ENCODE measurements at regions not wholly inside any gene's neighbourhood (a gene's known extent, or its start where the extent isn't known, plus 50 kb on each side); places are given as distances from the start of the nearest gene placed in this dataset.
A peak's percentile ranks its signal among the peaks of the same experiment; 100 is the strongest.
"Not testable (repeated sequence)": the region's sequence is repeated elsewhere in the genome, so short reads cannot be mapped to it uniquely, and the experiment has no call there.

GRCh38 chr2:95728878-95729596 is 137.2 kb downstream of the TRIM43 start:
- peak; percentile 45 for DNase-seq

DNA sequence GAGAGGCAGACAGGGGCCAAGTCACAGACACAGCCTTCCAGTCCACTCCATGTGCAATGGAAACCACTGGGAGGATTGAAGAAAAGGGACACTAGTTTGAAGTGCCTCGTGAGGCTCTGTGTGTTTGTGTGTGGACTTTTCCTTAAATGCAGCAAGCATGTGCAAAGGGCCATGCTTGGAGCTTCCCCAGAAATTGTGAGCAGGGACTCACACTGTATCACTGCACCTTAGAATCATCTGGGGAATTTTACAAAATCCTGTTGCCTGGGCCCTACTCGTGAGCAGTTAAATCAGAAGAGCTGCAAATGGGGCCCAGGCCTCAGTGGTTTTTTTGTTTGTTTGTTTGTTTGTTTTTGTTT is 137.8 kb downstream of the TRIM43 start:
- no peak for DNase-seq

DNA sequence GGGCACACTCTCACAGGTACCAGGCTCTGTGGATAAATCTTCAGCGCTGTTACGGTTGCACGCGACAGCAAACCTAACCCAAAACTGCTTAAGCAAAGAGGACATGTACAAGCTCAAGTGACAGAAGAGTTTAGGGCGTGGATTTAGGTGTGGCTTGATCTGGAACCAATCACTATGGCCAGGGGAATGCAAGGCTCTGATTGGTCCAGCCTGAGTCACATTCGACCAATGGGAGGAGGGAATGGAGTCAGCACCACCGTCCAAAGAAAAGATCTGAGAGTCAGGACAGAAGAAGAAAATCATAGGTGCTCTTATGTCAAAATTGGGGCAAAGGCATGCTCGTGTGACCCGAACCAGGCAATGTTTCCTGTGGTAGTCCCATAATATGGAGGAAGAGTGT is 139.0 kb downstream of the TRIM43 start:
- DNase-seq = no peak

DNA sequence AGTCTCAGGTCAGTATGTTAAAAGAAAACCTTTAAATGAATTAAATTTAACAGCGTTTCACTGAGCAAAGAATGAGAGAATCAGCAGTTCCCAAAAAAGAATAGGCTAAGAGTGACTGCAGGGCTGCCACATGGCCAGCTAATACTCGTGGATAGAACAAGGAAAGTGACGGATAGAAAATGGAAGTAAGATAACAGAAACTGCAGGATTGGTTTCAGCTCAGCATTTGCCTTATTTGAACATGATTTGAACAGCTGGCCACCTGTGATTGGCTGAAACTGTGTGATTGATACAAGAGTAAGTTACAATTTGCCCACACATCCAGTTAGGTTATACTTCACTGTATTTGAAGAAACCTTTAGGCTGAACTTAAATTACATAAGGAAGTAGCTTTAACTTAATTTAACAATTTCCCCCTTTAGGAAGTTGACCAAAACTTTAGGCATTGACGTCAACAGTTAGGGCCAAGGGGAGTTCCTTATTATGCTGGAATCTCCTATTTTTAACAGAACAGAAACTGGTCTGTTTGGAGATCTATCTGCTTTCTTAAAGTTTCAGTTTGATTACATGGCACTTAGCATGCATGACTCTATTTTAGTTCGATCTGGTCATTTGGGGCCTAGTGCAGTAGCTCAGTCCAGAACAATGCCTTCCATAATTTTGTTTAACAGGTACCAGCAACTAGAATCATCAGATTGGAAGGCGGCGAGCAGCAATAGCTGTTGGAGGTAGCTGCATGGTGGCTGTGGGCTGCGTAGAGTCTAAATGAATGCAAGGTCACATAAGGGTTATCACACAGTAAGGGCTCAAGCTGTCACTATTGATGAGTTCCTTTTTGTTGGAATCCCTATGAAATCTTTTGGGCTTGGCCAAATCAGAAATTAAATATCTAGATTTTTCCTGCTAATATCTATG is 143.4 kb downstream of the TRIM43 start:
- DNase-seq = no peak

DNA sequence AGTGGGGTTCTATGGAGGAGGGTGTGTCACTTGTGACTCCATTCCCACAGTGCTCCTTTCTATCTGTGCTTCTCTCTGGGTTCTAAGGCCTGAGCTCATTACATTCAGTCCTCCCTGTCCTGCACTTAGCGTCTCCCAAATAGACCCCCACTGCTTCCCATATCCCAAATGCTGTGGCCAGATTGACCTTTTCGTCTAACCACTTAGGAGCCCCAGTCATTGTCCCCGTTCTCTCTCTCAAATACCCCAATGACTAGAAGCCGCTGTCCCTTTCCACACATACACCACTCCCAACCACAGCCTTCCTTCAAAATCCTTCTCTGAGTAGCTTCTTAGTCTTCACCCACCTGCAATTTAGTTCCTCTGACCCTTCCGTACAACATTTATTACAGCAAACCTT is 146.5 kb downstream of the TRIM43 start:
- DNase-seq = no peak

GRCh38 chr2:95752126-95752525 is 160.3 kb downstream of the TRIM43 start:
- not testable (repeated sequence) for DNase-seq

- not testable (repeated sequence) for DNase-seq
Measured at GRCh38 chr2:95753812-95754211, 162.0 kb downstream of the TRIM43 start.

DNA sequence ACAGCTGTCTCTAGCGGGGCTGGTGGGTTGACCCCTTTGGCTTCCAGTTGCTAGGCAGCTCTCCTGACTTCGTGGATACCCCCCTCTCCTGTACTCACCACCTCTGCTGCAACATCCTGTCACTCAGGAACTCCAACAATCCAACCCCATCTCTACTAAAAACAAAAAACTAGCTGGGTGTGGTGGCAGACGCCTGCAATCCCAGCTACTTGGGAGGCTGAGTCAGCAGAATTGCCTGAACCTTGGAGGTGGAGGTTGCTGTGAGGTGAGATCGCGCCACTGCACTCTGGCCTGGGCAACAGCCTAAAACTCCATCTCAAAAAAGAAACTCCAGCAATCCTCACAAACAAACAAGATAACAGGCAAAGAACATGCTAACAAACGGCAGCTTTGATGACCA is 162.4 kb downstream of the TRIM43 start:
- DNase-seq = not testable (repeated sequence)

GRCh38 chr2:95754819-95755563 is 163.2 kb downstream of the TRIM43 start:
- DNase-seq = not testable (repeated sequence)

- DNase-seq = not testable (repeated sequence)
Measured at GRCh38 chr2:95755956-95756669, 164.3 kb downstream of the TRIM43 start.

DNA sequence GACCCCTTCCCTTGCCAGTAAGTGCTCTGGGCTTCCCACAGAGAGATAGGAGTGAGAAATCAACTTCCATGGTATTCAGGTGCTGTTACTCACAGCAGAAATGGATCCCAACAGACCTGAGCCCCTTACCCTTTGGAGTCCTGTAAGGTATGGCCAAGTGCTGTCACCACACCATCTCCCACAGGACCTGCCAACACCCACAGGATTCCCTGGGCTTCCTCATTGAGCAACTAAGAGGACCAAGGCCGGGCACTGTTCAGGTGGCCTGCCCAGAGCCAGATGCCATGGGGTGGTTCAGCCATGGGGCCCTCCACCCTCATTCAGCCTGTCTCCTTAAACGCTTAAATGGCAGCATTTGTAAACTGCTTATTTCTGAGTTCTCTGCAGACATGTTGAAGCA is 166.2 kb downstream of the TRIM43 start:
- DNase-seq = no peak

DNA sequence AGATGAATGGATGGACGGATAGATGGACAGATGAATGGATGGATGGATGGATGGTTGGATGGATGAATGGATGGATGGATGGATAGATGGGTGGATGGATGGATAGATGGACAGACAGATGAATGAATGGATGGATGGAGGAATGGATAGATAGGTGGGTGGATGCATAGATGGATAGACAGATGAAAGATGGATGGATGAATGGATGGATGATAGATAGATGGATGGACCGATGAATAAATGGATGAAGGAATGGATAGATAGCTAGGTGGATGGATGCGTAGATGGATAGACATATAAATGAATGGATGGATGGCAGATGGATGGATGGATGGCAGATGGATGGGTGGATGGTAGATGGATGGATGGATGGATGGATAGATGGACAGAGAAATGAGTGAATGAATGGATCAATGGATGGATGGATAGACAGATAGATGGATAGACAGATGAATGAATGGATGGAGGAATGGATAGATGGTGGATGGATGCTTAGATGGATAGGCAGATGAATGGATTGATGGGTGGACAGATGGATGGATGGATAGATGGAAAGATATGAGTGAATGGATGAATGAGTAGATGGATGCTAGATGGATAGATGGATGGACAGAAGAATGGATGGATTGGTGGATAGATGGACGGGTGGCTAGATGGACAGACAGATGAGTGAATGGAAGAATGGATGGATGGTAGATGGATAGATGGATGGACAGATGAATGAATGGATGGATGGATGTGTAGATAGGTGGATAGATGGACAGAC is 167.9 kb downstream of the TRIM43 start:
- no peak for DNase-seq

- DNase-seq = no peak
Measured at GRCh38 chr2:95760806-95761525, 169.2 kb downstream of the TRIM43 start.

- no peak for DNase-seq
Measured at GRCh38 chr2:95761556-95761955, 169.8 kb downstream of the TRIM43 start.

GRCh38 chr2:95762023-95763021 is 170.5 kb downstream of the TRIM43 start:
- not testable (repeated sequence) for DNase-seq

DNA sequence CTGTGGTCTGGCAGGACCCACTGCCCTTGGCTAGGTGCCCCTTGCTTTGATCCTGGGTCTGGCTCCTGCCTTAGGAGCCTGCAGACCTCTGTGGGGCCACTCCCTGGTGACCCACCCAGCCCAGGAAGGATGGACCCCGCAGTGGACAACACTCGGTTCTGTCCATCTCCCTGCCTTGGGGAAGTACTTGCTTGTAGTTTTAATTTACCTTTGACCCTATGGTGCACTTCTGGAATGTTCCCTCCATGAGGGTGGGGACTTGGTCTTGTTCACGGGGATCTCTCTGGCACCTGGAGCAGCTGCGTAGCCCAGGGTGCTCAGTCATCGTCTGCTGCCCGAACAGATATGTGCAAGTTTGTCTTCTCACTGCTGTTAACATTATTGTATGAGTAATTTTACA is 171.3 kb downstream of the TRIM43 start:
- not testable (repeated sequence) for DNase-seq

DNA sequence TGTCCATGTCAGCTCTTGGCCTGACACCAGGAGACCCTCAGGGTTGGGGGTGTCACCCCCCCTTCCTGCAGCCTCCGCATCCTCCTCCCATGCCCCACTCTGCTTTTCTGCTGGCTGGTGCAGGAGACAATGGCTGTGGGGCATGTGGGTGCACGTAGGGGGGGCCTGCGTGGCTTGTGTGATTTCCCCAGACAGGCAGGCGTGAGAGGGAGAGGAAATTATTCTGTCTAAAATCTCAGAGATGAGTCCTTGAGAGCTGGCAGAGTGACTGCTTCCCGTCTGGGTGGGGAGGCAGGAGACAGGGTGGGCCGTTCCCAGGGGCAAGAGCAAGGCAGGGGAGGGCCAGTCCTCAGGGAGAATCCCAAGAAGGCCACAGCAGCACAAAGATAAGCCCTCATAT is 173.2 kb downstream of the TRIM43 start:
- DNase-seq = not testable (repeated sequence)

DNA sequence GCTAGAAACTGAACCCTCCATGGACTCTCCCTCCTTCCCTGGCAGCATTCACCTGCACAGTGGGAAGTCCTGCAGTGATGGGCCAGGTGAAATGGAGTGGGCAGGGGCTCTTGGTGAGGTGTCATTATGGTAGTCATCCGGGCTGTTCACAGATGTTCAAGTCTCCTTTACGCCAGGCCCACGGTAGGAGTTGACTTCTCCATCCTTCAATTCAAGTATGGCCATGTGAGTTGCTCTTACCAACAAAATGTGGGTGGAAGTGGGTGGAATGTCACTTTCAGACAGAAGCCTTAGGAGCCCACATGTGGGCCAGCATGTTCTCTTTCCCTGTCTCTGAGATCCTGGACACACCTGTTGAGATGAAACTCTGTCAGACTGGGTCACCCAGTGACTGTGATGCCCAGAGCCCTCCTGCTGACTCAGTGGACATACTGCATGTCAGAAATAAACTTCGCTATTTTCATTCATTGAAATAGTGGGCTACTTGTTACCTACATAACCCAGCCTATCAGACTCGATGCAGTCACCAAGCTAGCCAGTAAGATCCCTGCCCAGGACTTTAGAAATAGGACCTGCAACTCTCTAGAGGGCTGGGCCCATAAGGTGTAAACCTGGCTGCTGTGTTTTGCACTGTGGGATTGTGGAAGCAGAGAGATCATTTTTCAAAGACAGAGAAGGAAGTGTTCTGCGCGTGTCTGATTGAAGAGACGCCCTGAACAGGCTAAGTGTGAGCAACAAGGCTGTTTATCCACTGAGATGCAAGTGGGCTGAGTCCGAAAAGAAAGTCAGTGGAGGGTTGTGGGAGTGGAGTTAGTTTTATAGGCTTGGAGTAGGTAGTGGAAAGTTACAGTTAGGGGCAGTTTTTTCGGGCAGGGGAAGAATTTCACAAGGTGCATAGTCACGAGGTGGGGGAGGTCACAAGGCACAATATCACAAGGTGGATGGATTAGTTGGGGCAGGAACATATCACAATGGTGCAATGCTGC is 174.4 kb downstream of the TRIM43 start:
- not testable (repeated sequence) for DNase-seq

- not testable (repeated sequence) for DNase-seq
Measured at GRCh38 chr2:95767531-95767930, 175.7 kb downstream of the TRIM43 start.
